Prostate gland (tissue), 2 donors: ENCODE measurements at regions not wholly inside any gene's neighbourhood (a gene's known extent, or its start where the extent isn't known, plus 50 kb on each side); places are given as distances from the start of the nearest gene placed in this dataset.

Experiments used
- POLR2AphosphoS5 ChIP-seq: sonication (generic); formaldehyde crosslinking; IDR thresholded peaks from one replicate; pipeline ENCODE4 v1.6.1; 2017; ENCODE audit warnings: antibody characterized with exemption
- TF ChIP-seq, protein P1 (sequence below), 4 experiments: fragments of 200-600 bp in 2 of 4; fragments of 450-650 bp in 2 of 4; sonication (generic) in 2 of 4; IDR thresholded peaks; 1 replicate in 3 of 4; 2 replicates in 1 of 4; pipeline ENCODE4 v1.5.1; 2016 to 2019; ENCODE audit warnings: antibody characterized with exemption in 4 of 4, mild to moderate bottlenecking in 2 of 4, moderate library complexity in 2 of 4

DNA sequence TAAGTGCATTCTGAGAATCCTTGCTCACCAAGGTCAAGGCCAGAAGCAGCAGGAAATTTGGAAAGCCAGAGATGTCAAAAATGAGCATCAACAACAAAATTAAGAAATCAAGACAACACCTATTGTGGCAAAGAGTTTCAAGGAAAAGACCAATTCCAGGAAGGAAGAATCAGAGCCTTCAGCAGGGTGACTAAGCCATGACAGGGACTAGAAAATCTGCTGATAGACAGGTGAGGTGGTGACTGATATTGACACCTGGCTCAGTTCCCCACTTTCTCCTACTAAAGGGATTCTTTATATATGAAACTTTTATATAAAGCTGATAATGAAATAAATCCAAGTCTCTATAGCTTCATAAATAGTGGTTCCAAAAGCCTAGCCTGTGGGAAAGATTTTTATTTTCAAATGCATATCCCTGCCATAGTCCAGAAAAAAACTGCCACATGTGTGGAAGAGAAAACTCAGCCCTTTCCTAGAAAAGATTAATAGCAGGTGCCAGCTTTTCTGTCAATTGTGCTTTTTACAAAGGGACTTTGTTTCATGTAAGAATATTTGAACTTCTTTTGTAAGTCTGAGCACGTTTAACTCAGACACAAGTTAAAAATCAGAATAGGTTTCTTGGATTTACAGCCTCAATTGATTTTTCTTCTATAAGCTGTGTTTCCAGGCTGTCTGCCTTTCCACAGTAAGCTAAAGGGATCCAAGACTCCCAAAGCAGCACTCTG lies 81.1 kb upstream of the GRAMD2B start:
- TF ChIP-seq, protein P1, sequence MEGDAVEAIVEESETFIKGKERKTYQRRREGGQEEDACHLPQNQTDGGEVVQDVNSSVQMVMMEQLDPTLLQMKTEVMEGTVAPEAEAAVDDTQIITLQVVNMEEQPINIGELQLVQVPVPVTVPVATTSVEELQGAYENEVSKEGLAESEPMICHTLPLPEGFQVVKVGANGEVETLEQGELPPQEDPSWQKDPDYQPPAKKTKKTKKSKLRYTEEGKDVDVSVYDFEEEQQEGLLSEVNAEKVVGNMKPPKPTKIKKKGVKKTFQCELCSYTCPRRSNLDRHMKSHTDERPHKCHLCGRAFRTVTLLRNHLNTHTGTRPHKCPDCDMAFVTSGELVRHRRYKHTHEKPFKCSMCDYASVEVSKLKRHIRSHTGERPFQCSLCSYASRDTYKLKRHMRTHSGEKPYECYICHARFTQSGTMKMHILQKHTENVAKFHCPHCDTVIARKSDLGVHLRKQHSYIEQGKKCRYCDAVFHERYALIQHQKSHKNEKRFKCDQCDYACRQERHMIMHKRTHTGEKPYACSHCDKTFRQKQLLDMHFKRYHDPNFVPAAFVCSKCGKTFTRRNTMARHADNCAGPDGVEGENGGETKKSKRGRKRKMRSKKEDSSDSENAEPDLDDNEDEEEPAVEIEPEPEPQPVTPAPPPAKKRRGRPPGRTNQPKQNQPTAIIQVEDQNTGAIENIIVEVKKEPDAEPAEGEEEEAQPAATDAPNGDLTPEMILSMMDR (IDR thresholded peaks at IDR 0.05) = no peak
- no peak for TF ChIP-seq POLR2AphosphoS5
